Spleen (tissue), 7 donors: ENCODE measurements at regions not wholly inside any gene's neighbourhood (a gene's known extent, or its start where the extent isn't known, plus 50 kb on each side); places are given as distances from the start of the nearest gene placed in this dataset.

Experiments used
- POLR2A ChIP-seq, 3 donors: fragments of 450-650 bp; IDR thresholded peaks; one replicate each; pipeline ENCODE4 v1.5.1; 2017; ENCODE audit warnings: antibody characterized with exemption in 3 of 3, mild to moderate bottlenecking in 1 of 3
- POLR2AphosphoS5 ChIP-seq, 3 donors: sonication (generic); formaldehyde crosslinking; IDR thresholded peaks; one replicate each; pipeline ENCODE4 v1.5.1; 2017; ENCODE audit warnings: antibody characterized with exemption in 3 of 3
- TF ChIP-seq, protein P1 (sequence below), 11 experiments: fragments of 200-600 bp in 7 of 11; fragments of 450-650 bp in 4 of 11; sonication (generic) in 4 of 11; IDR thresholded peaks in 8 of 11; conservative IDR thresholded peaks in 3 of 11; 1 replicate in 7 of 11; 2 replicates in 4 of 11; pipeline versions ENCODE4 v1.4.0 to v1.8.0; 2016 to 2021; ENCODE audit warnings: antibody characterized with exemption in 11 of 11, inconsistent platforms in 4 of 11, mild to moderate bottlenecking in 1 of 11
- donor health status: DM: no; HTN: no; CAD: no; lungs with moderate emphysema.
- donor health status: DM: no; HTN: no; CAD: no.
- donor health status: DM: no; HTN: no; CAD: no.

DNA sequence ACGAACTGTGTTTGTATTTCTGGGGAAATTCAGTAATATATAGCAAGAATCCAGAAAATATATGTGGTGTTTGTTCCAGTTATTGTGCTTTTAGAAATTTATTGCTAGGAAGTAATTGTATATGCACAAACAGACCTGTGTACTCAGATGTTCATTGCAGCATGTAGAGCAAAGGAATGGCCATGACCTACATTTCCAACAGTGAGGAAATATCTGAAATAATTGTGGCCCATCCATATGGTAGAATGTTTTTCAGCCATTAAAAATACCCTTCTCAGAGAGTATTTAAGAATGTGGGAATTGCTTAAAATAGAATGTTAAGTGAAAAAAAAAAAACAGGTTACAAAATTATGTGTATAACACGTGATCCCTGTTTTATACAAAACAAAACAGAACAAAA is 77.3 kb downstream of the TMX1 start:
- TF ChIP-seq POLR2A (IDR thresholded peaks at IDR 0.05): no peak
- TF ChIP-seq, protein P1, sequence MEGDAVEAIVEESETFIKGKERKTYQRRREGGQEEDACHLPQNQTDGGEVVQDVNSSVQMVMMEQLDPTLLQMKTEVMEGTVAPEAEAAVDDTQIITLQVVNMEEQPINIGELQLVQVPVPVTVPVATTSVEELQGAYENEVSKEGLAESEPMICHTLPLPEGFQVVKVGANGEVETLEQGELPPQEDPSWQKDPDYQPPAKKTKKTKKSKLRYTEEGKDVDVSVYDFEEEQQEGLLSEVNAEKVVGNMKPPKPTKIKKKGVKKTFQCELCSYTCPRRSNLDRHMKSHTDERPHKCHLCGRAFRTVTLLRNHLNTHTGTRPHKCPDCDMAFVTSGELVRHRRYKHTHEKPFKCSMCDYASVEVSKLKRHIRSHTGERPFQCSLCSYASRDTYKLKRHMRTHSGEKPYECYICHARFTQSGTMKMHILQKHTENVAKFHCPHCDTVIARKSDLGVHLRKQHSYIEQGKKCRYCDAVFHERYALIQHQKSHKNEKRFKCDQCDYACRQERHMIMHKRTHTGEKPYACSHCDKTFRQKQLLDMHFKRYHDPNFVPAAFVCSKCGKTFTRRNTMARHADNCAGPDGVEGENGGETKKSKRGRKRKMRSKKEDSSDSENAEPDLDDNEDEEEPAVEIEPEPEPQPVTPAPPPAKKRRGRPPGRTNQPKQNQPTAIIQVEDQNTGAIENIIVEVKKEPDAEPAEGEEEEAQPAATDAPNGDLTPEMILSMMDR (IDR thresholded peaks at IDR 0.05 in 8 of 11, conservative IDR thresholded peaks at IDR 0.05 in 3 of 11): no peak
- no peak for TF ChIP-seq POLR2AphosphoS5 (IDR thresholded peaks at IDR 0.05)
